Activated CD4-positive, alpha-beta T cell treated with anti-CD3 and anti-CD28 coated beads for 36 hours (primary cell): ENCODE measurements at regions not wholly inside any gene's neighbourhood (a gene's known extent, or its start where the extent isn't known, plus 50 kb on each side); places are given as distances from the start of the nearest gene placed in this dataset.
"Not testable (repeated sequence)": the region's sequence is repeated elsewhere in the genome, so short reads cannot be mapped to it uniquely, and the experiment has no call there.

Source experiments
- ATAC-seq: fragments of 200-7000 bp; cut with Tn5 transposase; one replicate; pipeline ENCODE4 v1.10.0; 2021; ENCODE audit warnings: mild to moderate bottlenecking, moderate library complexity
- CTCF ChIA-PET: fragments of 350-600 bp; sonication (Branson Sonifier 250); formaldehyde crosslinking; loops from one replicate; lab custom pipeline; 2021; ENCODE audit warnings: antibody characterized with exemption; lab: Charles Lee
- POLR2A ChIA-PET: fragments of 350-600 bp; sonication (Branson Sonifier 250); formaldehyde crosslinking; loops from one replicate; lab custom pipeline; 2021; ENCODE audit warnings: antibody characterized with exemption, inconsistent platforms; lab: Charles Lee
- DNase-seq: peaks from one replicate; pipeline ENCODE4 v3.0.0-alpha.2; 2020
- H3K27ac Mint-ChIP-seq: one replicate; pipeline ENCODE4 v1.8.0; 2021; ENCODE audit warnings: mixed read lengths
- H3K27me3 Mint-ChIP-seq: one replicate; pipeline ENCODE4 v1.8.0; 2021; ENCODE audit warnings: mixed read lengths
- H3K36me3 Mint-ChIP-seq: one replicate; pipeline ENCODE4 v1.8.0; 2021; ENCODE audit warnings: low read depth, mixed read lengths
- H3K4me1 Mint-ChIP-seq: one replicate; pipeline ENCODE4 v1.8.0; 2021; ENCODE audit warnings: mixed read lengths
- H3K4me3 Mint-ChIP-seq: one replicate; pipeline ENCODE4 v1.8.0; 2021; ENCODE audit warnings: mild to moderate bottlenecking, moderate library complexity, mixed read lengths
- H3K9me3 Mint-ChIP-seq: one replicate; pipeline ENCODE4 v1.8.0; 2021; ENCODE audit warnings: low read depth, mixed read lengths
- intact Hi-C, 2 experiments: fragments of 100-400 bp; cut with DNase I in 1 of 2; cut with micrococcal nuclease in 1 of 2; formaldehyde crosslinking; loops; one replicate each; pipeline versions ENCODE4 v1.14.2 to v1.15.1; 2022 to 2024; cut with DNase I, micrococcal nuclease

GRCh38 chr1:76725864-76726619 is 141.2 kb upstream of the ST6GALNAC5 start:
- Mint-ChIP-seq H3K27me3 (no peaks in the 10 kb centered on the region), H3K36me3 (no peaks in the 10 kb centered on the region), H3K4me3 (no peak overlapping the region), H3K4me1 (no peaks in the 10 kb centered on the region), H3K27ac (no peak overlapping the region), H3K9me3 (no peaks in the 10 kb centered on the region)
- ATAC-seq = no peak
- intact Hi-C loops = no loop called here
- ChIA-PET CTCF (no interaction called here), POLR2A (interaction anchor here (0.6 kb wide), 1 partner anchor 568 kb away, joined by 3 read pairs; no protein-coding TSS in a partner anchor)
- DNase-seq = no peak

GRCh38 chr1:76727520-76727919 is 139.8 kb upstream of the ST6GALNAC5 start:
- Mint-ChIP-seq H3K4me1 (no peaks in the 10 kb centered on the region), H3K36me3 (no peaks in the 10 kb centered on the region), H3K27ac (no peak overlapping the region), H3K27me3 (no peaks in the 10 kb centered on the region), H3K4me3 (no peak overlapping the region), H3K9me3 (no peaks in the 10 kb centered on the region)
- intact Hi-C loops = no loop called here
- DNase-seq (no peak), ATAC-seq (no peak)
- CTCF ChIA-PET = no interaction called here
- POLR2A ChIA-PET = no interaction called here

GRCh38 chr1:76729142-76729541 is 138.1 kb upstream of the ST6GALNAC5 start:
- intact Hi-C loops = no loop called here
- H3K4me3 Mint-ChIP-seq = no peak overlapping the region
- H3K9me3 Mint-ChIP-seq = no peaks in the 10 kb centered on the region
- no peak for DNase-seq
- ChIA-PET POLR2A (no interaction called here), CTCF (interaction anchor here (0.6 kb wide), 1 partner anchor 27 kb away, joined by 3 read pairs; no protein-coding TSS in a partner anchor)
- no peaks in the 10 kb centered on the region for H3K36me3 Mint-ChIP-seq
- no peaks in the 10 kb centered on the region for H3K27me3 Mint-ChIP-seq
- no peak overlapping the region for H3K27ac Mint-ChIP-seq
- H3K4me1 Mint-ChIP-seq = no peaks in the 10 kb centered on the region
- no peak for ATAC-seq

- H3K27ac Mint-ChIP-seq = no peak overlapping the region
These were observed 137.3 kb upstream of the ST6GALNAC5 start for GRCh38 chr1:76730027-76730426.

GRCh38 chr1:76738355-76738754 is 128.9 kb upstream of the ST6GALNAC5 start:
- POLR2A ChIA-PET, CTCF ChIA-PET, H3K27me3 Mint-ChIP-seq, ATAC-seq, H3K27ac Mint-ChIP-seq, H3K9me3 Mint-ChIP-seq, intact Hi-C loops, H3K36me3 Mint-ChIP-seq, H3K4me3 Mint-ChIP-seq, DNase-seq, H3K4me1 Mint-ChIP-seq: not testable (repeated sequence)

More at GRCh38 chr1:76730027-76730426, 137.3 kb upstream of the ST6GALNAC5 start:
- Mint-ChIP-seq H3K27me3 (no peaks in the 10 kb centered on the region), H3K4me3 (no peak overlapping the region), H3K36me3 (no peaks in the 10 kb centered on the region), H3K9me3 (no peaks in the 10 kb centered on the region), H3K4me1 (no peaks in the 10 kb centered on the region)
- intact Hi-C loops = no loop called here
- DNase-seq = no peak
- POLR2A ChIA-PET = no interaction called here
- ATAC-seq = no peak
- CTCF ChIA-PET = interaction anchor here (0.7 kb wide), 1 partner anchor 52 kb away, joined by 3 read pairs; no protein-coding TSS in a partner anchor

- H3K4me3 Mint-ChIP-seq, DNase-seq, H3K36me3 Mint-ChIP-seq, ATAC-seq, H3K27ac Mint-ChIP-seq, POLR2A ChIA-PET, H3K4me1 Mint-ChIP-seq, intact Hi-C loops, H3K27me3 Mint-ChIP-seq, CTCF ChIA-PET: not testable (repeated sequence)
- H3K9me3 Mint-ChIP-seq = peaks cover 13% of the 10 kb centered on the region
These were observed 126.3 kb upstream of the ST6GALNAC5 start for GRCh38 chr1:76740956-76741355.

GRCh38 chr1:76744989-76745388 is 122.3 kb upstream of the ST6GALNAC5 start:
- no peak overlapping the region for H3K27ac Mint-ChIP-seq
- CTCF ChIA-PET = no interaction called here
- peaks cover 6% of the 10 kb centered on the region for H3K27me3 Mint-ChIP-seq
- intact Hi-C loops = no loop called here
- POLR2A ChIA-PET = no interaction called here
- H3K9me3 Mint-ChIP-seq = peaks cover 13% of the 10 kb centered on the region
- H3K4me1 Mint-ChIP-seq = no peaks in the 10 kb centered on the region
- H3K36me3 Mint-ChIP-seq = no peaks in the 10 kb centered on the region
- ATAC-seq (no peak), DNase-seq (no peak)
- no peak overlapping the region for H3K4me3 Mint-ChIP-seq

GRCh38 chr1:76746206-76746605 is 121.1 kb upstream of the ST6GALNAC5 start:
- CTCF ChIA-PET = no interaction called here

GRCh38 chr1:76754730-76755129 is 112.5 kb upstream of the ST6GALNAC5 start:
- no peaks in the 10 kb centered on the region for H3K4me1 Mint-ChIP-seq
- H3K4me3 Mint-ChIP-seq = no peak overlapping the region
- DNase-seq = no peak
- ChIA-PET CTCF (no interaction called here), POLR2A (no interaction called here)
- ATAC-seq = no peak
- intact Hi-C loops = no loop called here
- no peaks in the 10 kb centered on the region for H3K9me3 Mint-ChIP-seq
- no peaks in the 10 kb centered on the region for H3K36me3 Mint-ChIP-seq
- no peak overlapping the region for H3K27ac Mint-ChIP-seq
- no peaks in the 10 kb centered on the region for H3K27me3 Mint-ChIP-seq

More at GRCh38 chr1:76746206-76746605, 121.1 kb upstream of the ST6GALNAC5 start:
- DNase-seq (no peak), ATAC-seq (no peak)
- intact Hi-C loops = no loop called here
- Mint-ChIP-seq H3K36me3 (no peaks in the 10 kb centered on the region), H3K4me1 (no peaks in the 10 kb centered on the region), H3K27ac (no peak overlapping the region), H3K4me3 (no peak overlapping the region), H3K27me3 (peaks cover 2% of the 10 kb centered on the region), H3K9me3 (peaks cover 13% of the 10 kb centered on the region)
- POLR2A ChIA-PET = no interaction called here

GRCh38 chr1:76759171-76759860 is 108.0 kb upstream of the ST6GALNAC5 start:
- Mint-ChIP-seq H3K27me3 (peaks cover 2% of the 10 kb centered on the region), H3K27ac (no peak overlapping the region), H3K4me1 (no peaks in the 10 kb centered on the region), H3K36me3 (no peaks in the 10 kb centered on the region), H3K4me3 (no peak overlapping the region), H3K9me3 (no peaks in the 10 kb centered on the region)
- ChIA-PET POLR2A (no interaction called here), CTCF (interaction anchor here (0.7 kb wide), 1 partner anchor 364 kb away, joined by 3 read pairs; no protein-coding TSS in a partner anchor)
- ATAC-seq (no peak), DNase-seq (no peak)
- intact Hi-C loops = no loop called here

- intact Hi-C loops = no loop called here
- CTCF ChIA-PET = no interaction called here
- POLR2A ChIA-PET = no interaction called here
- H3K9me3 Mint-ChIP-seq = no peaks in the 10 kb centered on the region
- no peak overlapping the region for H3K27ac Mint-ChIP-seq
- no peak for ATAC-seq
- no peak overlapping the region for H3K4me3 Mint-ChIP-seq
- peaks cover 6% of the 10 kb centered on the region for H3K27me3 Mint-ChIP-seq
- no peaks in the 10 kb centered on the region for H3K4me1 Mint-ChIP-seq
- peak; percentile 7 for DNase-seq
- H3K36me3 Mint-ChIP-seq = no peaks in the 10 kb centered on the region
These were observed 107.3 kb upstream of the ST6GALNAC5 start for GRCh38 chr1:76759950-76760349.

- H3K27me3 Mint-ChIP-seq = peaks cover 12% of the 10 kb centered on the region
- DNase-seq (no peak), ATAC-seq (no peak)
- H3K27ac Mint-ChIP-seq = no peak overlapping the region
- no peak overlapping the region for H3K4me3 Mint-ChIP-seq
- ChIA-PET CTCF (no interaction called here), POLR2A (no interaction called here)
- no peaks in the 10 kb centered on the region for H3K9me3 Mint-ChIP-seq
- intact Hi-C loops = no loop called here
- no peaks in the 10 kb centered on the region for H3K4me1 Mint-ChIP-seq
- no peaks in the 10 kb centered on the region for H3K36me3 Mint-ChIP-seq
These were observed 103.5 kb upstream of the ST6GALNAC5 start for GRCh38 chr1:76763738-76764137.
